Cerebellar cortex (tissue), 1 donor: ENCODE measurements at regions not wholly inside any gene's neighbourhood (a gene's known extent, or its start where the extent isn't known, plus 50 kb on each side); places are given as distances from the start of the nearest gene placed in this dataset.
"Not testable (repeated sequence)": the region's sequence is repeated elsewhere in the genome, so short reads cannot be mapped to it uniquely, and the experiment has no call there.

Experiments
- DNase-seq: peaks from one replicate; pipeline ENCODE4 v3.0.0-alpha.2; 2015; ENCODE audit warnings: low spot score

- DNase-seq, result no peak
These were observed 61.7 kb downstream of the NPS start for GRCh38 chr10:127610816-127611215.

GRCh38 chr10:127614484-127615017 lies 65.4 kb downstream of the NPS start:
- no peak for DNase-seq

- no peak for DNase-seq
These were observed 69.7 kb downstream of the NPS start for GRCh38 chr10:127618797-127619196.

GRCh38 chr10:127619546-127620325 lies 70.6 kb downstream of the NPS start:
- DNase-seq, result peak; percentile 1

GRCh38 chr10:127635882-127636281 lies 86.8 kb downstream of the NPS start:
- DNase-seq, result no peak

GRCh38 chr10:127648885-127649284 lies 88.1 kb upstream of the FOXI2 start:
- DNase-seq, result no peak

GRCh38 chr10:127649642-127650041 lies 87.3 kb upstream of the FOXI2 start:
- peak; percentile 16 for DNase-seq

- no peak for DNase-seq
These were observed 79.9 kb upstream of the FOXI2 start for GRCh38 chr10:127657056-127657455.

GRCh38 chr10:127676430-127676829 lies 60.6 kb upstream of the FOXI2 start:
- not testable (repeated sequence) for DNase-seq

GRCh38 chr10:127678091-127678490 lies 58.9 kb upstream of the FOXI2 start:
- DNase-seq, result no peak

- DNase-seq, result no peak
These were observed 57.2 kb upstream of the FOXI2 start for GRCh38 chr10:127679642-127680255.
